GM12878 (cell line): ENCODE measurements at regions not wholly inside any gene's neighbourhood (a gene's known extent, or its start where the extent isn't known, plus 50 kb on each side); places are given as distances from the start of the nearest gene placed in this dataset.

ENCODE experiments used
- CBX5 ChIP-seq: sonication (generic); IDR thresholded peaks from 2 replicates; pipeline ENCODE4 v1.6.1; 2016; ENCODE audit warnings: low read depth, moderate library complexity, mild to moderate bottlenecking, inconsistent platforms
- CTCF ChIP-seq, 3 experiments: IDR thresholded peaks in 2 of 3; conservative IDR thresholded peaks in 1 of 3; 2 replicates each; pipeline ENCODE4 v1.5.1; 2011; ENCODE audit warnings: low read depth in 3 of 3, low read length in 3 of 3, mild to moderate bottlenecking in 3 of 3, control low read depth in 2 of 3, moderate library complexity in 2 of 3, inconsistent platforms in 1 of 3, mixed read lengths in 1 of 3; ENCODE audit not compliant: control insufficient read depth in 2 of 3, insufficient read depth in 1 of 3; ENCODE audit errors: extremely low read depth in 1 of 3
- ELK1 ChIP-seq: IDR thresholded peaks from 2 replicates; pipeline ENCODE4 v1.6.1; 2012; ENCODE audit warnings: low read depth, low read length, improper control_type of control experiment
- EP300 ChIP-seq, 2 experiments: fragments of 150-350 bp in 1 of 2; IDR thresholded peaks; 2 replicates each; pipeline ENCODE4 v1.6.1; 2011 to 2012; ENCODE audit warnings: low read depth in 2 of 2, low read length in 2 of 2, borderline replicate concordance in 1 of 2, improper control_type of control experiment in 1 of 2, inconsistent platforms in 1 of 2; ENCODE audit not compliant: control insufficient read depth in 1 of 2
- ESRRA ChIP-seq: IDR thresholded peaks from 2 replicates; pipeline ENCODE4 v1.6.1; 2012; ENCODE audit warnings: mild to moderate bottlenecking, low read length, improper control_type of control experiment
- EZH2 ChIP-seq: IDR thresholded peaks from 2 replicates; pipeline ENCODE4 v1.6.1; 2012; ENCODE audit warnings: low read depth, mild to moderate bottlenecking, control low read depth, inconsistent platforms, low read length, borderline replicate concordance; ENCODE audit not compliant: control insufficient read depth
- HCFC1 ChIP-seq: fragments of 150-350 bp; IDR thresholded peaks from 2 replicates; pipeline ENCODE4 v1.6.1; 2014; ENCODE audit warnings: low read length
- JUNB ChIP-seq: IDR thresholded peaks from 2 replicates; pipeline ENCODE4 v1.6.1; 2016; ENCODE audit warnings: antibody characterized with exemption, mild to moderate bottlenecking
- KAT2A ChIP-seq: conservative IDR thresholded peaks from 2 replicates; pipeline ENCODE4 v1.6.1; 2011; ENCODE audit warnings: low read depth, low read length; ENCODE audit not compliant: control insufficient read depth
- NBN ChIP-seq: fragments of 450-650 bp; IDR thresholded peaks from 2 replicates; pipeline ENCODE4 v1.6.1; 2016
- NRF1 ChIP-seq: conservative IDR thresholded peaks from 2 replicates; pipeline ENCODE4 v1.6.1; 2011; ENCODE audit warnings: mild to moderate bottlenecking, low read depth, low read length, improper control_type of control experiment
- POLR2A ChIP-seq: IDR thresholded peaks from 2 replicates; pipeline ENCODE4 v1.6.1; 2011; ENCODE audit warnings: low read depth, mild to moderate bottlenecking, low read length
- POLR2AphosphoS5 ChIP-seq: IDR thresholded peaks from 2 replicates; pipeline ENCODE4 v1.6.1; 2011; ENCODE audit warnings: mild to moderate bottlenecking, low read length, inconsistent platforms
- USF2 ChIP-seq: IDR thresholded peaks from 2 replicates; pipeline ENCODE4 v1.6.1; 2011; ENCODE audit warnings: low read depth, low read length, improper control_type of control experiment, borderline replicate concordance

GRCh38 chr13:24063281-24063877, 97.1 kb upstream of the SPATA13 start:
- no peak for TF ChIP-seq JUNB
- TF ChIP-seq POLR2AphosphoS5, result no peak
- TF ChIP-seq CTCF (IDR thresholded peaks at IDR 0.05 in 2 of 3, conservative IDR thresholded peaks at IDR 0.05 in 1 of 3; ENCODE audit: control insufficient read depth in 2 of 3, extremely low read depth in 1 of 3, insufficient read depth in 1 of 3, low read depth in 3 of 3, low read length in 3 of 3), result no peak
- no peak for TF ChIP-seq ESRRA
- no peak for TF ChIP-seq POLR2A
- no peak for TF ChIP-seq CBX5
- TF ChIP-seq KAT2A, result no peak
- no peak for TF ChIP-seq EZH2
- TF ChIP-seq EP300 (IDR thresholded peaks at IDR 0.05; ENCODE audit: borderline replicate concordance in 1 of 2, control insufficient read depth in 1 of 2, low read depth in 2 of 2, low read length in 2 of 2), result no peak
- TF ChIP-seq USF2, result no peak
- no peak for TF ChIP-seq ELK1
- TF ChIP-seq HCFC1, result no peak
- no peak for TF ChIP-seq NBN
- no peak for TF ChIP-seq NRF1
